Suppressor macrophage treated with lipopolysaccharide for 1 hour (primary cell): ENCODE measurements at regions not wholly inside any gene's neighbourhood (a gene's known extent, or its start where the extent isn't known, plus 50 kb on each side); places are given as distances from the start of the nearest gene placed in this dataset.
"Not testable (repeated sequence)": the region's sequence is repeated elsewhere in the genome, so short reads cannot be mapped to it uniquely, and the experiment has no call there.

Experiments
- DNase-seq, 3 donors: peaks; one replicate each; pipeline ENCODE4 v3.0.0-alpha.2; 2020 to 2022

DNA sequence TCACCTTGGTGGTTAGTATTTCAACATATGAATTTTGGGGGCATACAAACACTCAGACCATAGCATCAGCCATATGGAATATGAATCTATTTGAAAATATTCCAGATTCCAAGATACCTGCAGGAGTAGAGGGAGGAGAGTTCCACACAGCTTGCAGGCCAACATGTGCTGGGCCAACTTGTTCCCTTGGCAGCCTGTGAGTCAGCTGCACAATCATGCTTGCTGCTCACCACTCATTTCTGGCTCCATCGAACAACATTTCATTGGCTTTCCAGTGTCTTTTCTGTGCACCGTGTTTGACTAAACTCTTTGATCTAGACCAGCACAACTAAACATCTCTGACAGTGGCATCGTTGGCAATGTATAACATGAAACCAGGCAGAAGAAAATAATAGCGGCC lies 282.5 kb upstream of the RASGEF1B start:
- no peak for DNase-seq

DNA sequence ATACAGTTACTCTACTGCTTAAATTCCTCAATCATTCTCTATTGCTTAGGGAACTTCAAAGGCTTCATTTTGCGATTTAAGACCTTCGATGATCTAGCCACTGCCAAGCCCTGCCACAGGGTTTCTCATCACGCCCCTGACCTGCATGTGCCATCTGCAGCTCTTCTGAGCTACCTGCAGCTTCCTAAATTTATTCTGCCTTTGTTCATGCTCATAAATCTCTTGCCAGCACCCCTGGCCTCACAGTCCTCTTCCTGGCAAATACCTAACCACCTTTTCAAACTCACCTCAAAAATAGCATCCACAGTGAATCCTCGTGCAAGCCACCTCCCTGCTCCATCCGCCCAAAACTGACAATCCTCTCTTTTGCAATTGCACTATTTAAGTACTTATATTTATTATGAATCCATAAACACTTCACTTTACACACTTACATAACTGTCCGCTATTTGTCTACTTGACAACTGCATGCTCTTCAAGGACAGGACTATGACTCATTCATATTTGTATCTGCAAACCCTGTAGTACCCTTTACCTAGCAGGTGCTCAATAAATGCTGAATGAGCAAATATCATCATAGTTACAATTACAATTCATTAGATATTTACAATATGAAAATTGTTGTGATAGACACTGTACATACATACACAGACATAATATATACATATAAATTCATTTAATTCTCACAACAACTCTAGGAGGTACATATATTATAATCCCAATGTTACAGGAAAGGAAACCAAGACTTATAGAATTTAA lies 280.0 kb upstream of the RASGEF1B start:
- no peak for DNase-seq

DNA sequence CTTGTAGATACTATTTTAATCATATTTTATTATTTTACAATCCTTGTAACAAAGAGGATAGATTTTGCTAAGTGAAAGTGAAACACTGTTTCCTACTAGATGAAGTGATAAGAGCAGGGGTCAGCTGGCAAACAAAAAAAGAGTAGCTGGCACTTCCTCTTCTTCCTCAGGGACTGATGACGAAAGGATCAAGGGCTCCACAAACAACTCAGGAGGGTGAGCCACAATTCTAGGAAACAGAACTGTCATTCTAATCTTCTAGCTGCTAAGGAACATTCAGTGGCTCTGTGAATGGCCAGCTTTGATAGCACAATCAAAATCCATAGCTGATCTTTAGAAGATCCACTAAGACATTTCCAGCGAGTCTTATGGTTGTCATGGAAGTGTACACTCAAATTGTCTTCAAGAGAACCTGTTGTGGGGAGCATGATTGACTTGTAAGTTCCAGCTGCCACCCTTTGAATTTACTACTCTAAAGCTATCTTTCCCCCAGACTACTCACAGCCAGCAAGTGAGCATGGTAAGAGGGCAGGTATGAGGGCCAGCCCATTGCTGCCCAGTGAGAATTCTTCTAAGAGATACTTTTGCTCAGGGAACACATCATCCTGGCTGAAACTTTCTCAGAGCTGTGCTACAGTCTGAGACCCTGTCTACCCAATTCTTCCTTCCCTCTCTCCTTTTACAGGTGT lies 275.7 kb upstream of the RASGEF1B start:
- DNase-seq, result peak; percentile 82 to 93 (median 86)

DNA sequence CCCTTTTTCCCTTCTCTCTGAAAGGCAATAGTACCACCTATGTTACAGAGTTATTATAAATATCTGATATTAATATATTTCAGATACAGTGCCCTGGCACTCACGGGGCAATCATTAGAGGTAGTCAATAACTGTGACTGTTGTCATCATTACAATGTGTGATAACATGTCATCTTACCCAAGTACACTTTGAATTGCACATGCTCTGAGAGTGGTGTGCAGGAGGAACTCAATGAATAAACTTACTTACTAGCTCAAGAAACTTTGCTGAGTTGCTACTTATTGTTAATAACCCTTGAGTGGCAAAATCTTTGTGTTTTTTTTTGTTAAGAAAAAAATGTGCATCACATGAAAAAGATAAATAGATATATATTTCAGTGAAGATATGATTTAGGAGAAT lies 275.1 kb upstream of the RASGEF1B start:
- peak in 2 of 3 donors; percentile 36 for DNase-seq

DNA sequence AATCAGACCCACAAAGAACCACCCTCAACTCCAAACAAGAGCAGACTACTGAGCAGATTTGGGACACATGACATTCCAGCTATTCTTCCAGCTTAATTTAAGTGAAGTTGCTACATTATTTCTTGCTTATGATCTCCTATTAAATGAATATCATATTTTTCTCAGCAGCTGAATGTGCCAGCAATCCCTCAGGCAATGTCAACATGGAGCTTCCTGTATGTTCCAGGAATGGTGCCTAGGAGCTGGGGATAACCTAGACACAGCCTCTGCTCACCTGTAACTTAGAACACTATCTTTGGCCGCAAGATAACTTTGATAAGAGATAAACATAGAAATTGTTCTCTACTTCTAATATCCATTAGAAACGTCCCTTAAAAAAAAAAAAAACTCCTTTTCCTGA lies 274.4 kb upstream of the RASGEF1B start:
- no peak for DNase-seq

DNA sequence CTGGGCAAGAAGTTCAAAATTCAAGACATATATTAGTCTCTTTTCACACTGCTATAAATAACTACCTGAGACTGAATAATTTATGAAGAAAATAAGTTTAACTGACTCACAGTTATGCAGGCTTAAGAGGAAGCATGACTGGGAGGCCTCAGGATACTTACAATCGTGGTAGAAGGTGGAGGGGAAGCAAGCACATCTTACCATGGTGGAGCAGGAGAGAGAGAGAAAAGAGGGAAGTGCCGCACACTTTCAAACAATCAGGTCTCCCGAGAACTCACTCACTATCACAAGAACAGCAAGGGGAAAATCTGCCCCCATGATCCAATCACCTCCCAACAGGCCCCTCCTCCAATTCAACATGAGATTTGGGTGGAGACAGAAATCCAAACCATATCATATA lies 273.3 kb upstream of the RASGEF1B start:
- DNase-seq, result peak in 1 of 3 donors; percentile 20

DNA sequence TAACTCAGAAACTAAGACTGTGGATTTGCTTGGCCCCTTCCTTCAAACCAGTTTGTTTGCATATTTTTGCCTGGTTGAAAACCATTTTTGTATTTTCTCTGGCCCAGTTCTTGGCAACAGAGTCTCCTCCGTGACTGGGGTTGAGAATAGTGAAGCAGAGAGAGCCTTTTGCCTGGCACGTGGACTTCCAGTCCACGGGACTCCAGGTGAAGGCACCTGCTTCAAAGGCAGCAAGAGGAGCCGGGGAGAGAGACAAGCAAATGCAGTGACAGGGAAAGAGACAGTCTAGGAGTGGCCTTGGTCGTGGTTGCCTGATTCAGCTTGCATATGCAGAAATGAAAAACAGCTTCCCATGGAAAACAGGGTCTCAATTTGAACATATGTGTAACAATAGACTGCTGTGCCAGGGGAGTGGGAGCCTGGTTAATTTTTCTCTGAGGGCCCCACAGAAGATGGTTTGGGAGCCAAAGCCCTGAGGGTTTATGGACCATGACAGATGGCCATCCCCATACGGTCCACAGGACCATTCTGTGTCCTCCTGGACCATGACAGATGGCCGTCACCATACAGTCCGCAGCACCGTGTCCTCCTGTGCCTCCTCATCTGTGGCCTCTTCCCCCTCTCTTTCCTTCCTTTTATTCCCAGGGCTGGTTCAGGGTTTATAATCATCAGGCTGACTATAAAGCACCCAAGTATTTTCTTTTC lies 272.2 kb upstream of the RASGEF1B start:
- no peak for DNase-seq

DNA sequence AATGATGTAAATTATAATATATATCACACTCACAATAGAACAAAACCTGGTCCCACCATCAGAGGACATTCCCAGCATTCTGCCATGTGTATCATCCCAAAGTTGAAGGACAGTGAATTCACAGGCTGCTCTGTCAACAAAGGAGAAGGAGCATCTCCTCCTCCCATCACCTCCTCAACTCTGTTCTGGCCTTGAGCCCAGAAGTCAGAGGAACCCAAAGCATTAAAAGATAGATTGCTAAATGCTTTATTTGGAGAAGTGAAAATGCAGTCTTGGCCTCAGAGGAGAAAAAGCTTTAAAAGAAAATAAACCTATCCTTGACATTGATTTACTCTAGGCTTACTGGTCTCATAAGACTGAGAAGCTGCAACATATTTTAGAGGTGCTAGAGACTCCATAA lies 268.8 kb upstream of the RASGEF1B start:
- DNase-seq, result peak; percentile 48 to 61 (median 56)

DNA sequence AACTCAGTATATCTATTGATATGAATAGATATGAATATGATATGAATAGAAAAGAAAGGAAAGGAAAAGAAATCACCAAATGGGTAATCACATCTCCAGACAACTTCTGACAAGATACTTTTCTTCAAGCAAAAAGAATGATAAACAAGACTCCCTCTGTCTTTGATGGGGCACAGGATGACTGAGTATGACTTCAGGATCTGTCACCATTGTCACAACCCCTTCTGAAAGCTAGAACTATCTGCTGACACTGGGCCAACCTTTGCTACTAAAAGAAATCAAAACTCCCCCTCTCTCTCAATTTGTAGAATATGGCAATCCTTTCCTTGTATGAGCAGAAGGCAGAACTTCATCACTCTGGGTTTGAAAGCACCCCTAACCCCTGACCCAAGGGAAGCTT lies 267.2 kb upstream of the RASGEF1B start:
- no peak for DNase-seq

DNA sequence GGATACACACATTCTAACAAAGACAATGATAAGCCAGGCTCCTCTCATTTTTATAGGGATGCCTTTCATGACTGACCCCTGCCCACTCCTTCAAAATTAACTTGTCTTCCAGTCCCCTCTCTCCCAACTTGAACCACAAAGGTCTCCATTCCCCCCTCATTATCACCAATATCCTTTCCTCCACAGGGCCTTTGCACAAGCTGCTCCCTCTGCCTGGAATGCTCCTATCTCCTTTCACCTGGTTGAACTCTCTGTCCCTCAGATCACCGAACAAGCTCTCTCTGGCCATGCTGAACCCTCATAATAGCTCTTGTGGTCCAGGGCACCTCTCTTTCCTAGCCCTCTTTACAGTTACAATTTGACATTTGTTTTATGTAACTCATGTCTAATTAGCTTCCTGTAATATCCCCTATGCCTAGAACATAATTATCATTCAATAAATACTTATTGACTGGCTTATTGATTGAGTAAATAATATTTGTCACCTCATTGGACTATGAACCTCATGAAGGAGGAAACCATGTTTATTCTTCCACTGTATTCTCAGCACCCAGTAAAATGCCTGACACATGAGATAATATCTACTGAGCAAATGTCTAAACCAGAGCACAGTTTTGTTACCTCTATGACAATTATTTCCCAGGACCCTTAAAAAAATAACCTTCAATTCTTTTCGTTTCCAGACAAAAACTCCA lies 266.3 kb upstream of the RASGEF1B start:
- DNase-seq, result no peak

DNA sequence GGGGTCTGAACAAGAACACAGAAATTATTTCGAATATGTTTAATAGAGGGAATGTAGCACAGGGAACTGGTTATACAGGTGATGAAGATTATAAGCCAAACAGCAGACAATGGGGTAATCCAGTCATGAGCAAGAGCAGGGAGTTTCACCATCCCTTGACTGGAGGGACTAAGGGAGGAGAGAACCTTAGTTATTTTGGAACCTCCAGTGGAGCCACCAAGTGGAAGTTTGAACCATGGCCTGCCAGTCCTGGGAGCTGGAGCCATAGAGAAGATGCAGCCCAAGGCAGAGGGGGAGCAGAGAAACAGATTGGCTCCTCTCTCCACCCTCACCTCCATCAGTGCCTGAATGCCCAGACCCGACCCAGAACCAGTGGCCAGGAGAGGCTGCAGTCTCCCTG lies 264.6 kb upstream of the RASGEF1B start:
- DNase-seq, result peak; percentile 32 to 51 (median 44)

DNA sequence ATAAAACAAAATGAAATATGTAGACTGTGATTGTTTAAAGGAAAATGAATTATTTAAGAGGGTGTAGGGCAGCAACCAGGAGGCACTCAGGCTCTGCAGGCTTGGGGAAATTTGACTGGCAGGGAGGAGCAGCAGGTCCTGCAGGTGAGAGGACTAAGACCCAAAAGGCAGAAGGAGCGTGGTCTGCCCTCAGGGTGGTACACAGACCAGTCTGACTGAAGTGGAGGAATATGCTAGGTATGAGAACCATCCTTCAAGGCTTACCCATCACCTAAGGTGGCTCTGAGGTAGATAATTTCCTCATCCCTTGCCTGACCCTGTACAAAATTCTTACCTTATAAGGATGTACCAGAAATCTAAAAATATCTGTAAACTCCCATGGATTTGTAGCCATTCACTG lies 261.3 kb upstream of the RASGEF1B start:
- DNase-seq, result no peak

DNA sequence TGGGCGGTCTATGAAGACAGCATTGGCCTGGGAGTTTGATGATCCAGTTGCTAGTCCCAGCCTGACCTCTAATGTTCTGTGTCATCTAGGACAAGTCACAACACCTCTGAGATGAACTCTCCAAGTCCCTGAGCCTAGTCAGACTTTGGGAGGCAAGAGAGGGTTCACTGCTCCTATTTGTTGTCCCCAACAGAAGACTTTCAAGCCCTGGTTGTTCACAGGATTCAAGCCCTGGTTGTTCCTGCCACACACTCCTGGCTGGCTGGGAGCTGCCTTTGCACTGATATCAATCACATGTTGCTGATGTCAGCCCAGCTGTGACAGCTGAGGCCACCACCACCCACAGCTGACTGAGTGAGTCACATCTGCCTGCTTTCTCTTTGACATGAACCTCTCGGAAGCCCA lies 253.2 kb upstream of the RASGEF1B start:
- peak; percentile 94 to 96 (median 94) for DNase-seq

DNA sequence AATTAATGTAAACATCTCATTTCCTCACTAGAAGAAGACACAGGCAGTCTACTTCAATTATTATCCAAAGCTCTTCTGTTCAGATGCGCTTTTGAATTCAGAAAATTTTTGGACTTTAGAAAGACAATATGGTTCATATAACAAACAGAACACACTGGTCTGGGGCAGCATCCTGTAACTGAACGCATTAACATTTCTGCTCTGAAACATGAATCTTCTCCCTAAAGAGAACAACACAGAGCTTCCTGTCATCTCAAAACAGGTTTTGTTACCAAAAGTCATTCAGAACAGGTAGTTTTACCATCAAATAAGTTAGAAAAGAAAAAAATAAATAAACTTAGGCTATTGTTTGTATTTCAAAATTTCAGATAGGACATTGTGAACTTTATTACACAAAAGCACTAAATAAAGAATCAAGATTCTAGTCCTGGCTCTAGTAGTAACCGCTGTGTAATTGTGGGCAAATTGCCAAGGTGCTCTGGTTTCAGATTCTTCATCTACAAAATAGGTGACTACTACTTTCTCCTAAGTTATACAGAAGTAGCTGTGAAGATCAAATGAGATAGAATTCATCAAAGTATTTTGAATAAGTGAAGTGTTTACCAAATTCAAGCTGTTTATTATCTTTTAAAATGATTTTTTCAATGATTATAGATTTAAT lies 252.3 kb upstream of the RASGEF1B start:
- peak; percentile 52 to 65 (median 62) for DNase-seq

DNA sequence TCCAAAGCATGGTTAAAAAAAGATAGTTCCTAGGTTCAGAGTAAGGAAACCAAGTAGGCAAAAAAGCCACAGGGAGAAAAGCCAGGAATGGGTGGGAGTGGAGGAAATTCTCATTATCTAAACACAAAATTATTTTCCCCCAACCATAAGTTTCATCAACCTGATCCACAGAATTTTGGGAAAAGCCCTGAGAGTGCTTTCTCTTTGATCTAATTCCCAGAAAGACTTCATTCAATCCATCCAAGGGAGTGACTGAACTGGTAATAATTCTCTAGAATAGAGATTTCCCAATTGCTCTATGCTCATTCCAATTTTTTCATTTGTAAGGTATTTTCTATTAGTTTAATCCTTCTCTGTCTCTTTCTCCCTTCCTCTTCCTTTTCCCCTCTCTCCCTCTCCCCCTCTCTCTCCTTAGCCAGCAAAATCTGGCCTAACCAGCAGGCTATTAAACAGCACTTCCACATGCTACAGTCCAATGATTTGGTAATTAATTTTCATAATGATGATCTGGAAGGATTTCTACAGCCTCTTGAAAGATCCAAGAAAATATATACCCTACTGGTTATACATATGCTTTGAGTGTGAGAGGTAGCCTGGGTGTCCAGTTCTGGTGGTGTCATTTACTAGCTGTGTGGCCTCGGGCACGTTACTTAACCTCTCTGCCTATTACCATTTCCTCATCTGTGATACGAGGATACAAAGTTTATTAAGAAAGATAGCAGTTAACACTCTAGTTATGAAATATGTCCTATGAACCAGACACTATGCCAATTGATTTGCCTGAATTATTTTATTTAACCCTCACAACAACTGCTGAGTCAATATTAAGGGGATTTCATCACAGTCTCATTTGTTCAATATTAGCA lies 251.5 kb upstream of the RASGEF1B start:
- DNase-seq, result no peak

DNA sequence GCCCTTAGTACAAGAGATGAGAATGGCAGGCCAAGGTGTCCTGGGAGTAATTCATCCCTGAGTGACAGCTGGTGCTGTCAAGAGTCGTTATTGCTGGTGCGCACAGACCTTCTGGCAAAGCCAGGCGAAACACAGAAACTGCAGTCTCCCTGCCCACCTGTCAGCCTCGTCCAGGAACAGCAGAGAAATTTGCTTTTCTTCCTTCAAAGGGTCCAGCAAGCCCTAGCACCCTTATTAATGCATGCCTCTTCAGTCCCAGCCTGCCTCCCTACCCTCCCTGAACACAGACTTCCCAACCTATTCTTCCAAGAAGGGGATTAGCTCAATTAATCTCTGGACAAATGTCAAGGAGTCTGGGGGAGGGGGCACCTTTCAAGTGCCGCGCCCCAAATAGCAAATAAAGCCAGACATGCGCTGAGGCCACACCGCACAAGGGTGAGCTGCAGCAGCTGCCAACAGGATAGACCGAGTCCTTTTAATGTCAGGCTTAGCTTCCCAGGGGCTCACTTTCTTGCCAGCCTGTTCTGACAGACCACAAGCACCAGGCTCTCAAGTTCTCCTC lies 250.7 kb upstream of the RASGEF1B start:
- DNase-seq, result no peak

DNA sequence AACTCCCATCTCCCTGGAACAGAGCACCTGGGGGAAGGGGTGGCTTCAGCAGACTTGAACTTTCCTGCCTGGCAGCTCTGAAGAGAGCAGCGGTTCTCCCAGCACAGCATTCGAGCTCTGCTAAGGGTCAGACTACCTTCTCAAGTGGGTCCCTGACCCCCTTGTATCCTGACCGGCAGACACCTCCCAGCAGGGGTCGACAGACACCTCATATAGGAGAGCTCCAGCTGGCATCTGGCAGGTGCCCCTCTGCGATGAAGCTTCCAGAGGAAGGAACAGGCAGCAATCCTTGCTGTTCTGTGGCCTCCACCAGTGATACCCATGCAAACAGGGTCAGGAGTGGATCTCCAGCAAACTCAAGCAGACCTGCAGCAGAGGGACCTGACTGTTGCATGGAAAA lies 244.1 kb upstream of the RASGEF1B start:
- no peak for DNase-seq

DNA sequence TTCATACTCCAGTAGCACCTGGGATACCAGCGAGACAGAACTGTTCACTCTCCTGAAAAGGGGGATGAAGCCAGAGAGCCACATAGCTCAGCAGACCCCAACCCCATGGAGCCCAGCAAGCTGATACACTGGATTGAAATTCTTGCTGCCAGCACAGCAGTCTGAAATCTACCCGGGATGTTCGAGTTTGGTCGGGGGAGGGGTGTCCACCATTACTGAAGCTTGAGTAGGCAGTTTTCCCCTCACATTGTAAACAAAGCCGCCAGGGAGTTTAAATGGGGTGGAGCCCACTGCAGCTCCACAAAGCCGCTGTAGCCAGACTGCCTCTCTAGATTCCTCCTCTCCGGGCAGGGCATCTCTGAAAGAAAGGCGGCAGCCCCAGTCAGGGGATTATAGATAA lies 243.7 kb upstream of the RASGEF1B start:
- DNase-seq, result not testable (repeated sequence)

DNA sequence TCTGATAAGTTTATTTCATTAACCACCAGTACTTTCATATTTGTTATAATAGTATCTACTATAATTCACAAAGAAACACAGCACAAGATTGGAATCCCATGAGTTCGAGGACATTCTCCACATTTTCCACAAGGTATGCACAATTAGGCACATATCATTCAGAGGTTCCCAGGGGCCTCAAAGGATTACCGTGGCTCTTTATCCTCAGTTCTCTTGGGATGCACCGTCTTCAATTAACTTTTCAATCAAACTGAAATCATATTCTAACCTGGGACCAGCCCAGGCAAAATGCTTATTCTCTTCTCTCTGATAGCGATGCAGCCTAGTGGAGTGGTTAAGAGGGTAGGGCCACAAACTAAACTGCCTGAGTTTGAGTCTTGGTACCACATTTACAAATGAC lies 242.6 kb upstream of the RASGEF1B start:
- DNase-seq, result no peak

DNA sequence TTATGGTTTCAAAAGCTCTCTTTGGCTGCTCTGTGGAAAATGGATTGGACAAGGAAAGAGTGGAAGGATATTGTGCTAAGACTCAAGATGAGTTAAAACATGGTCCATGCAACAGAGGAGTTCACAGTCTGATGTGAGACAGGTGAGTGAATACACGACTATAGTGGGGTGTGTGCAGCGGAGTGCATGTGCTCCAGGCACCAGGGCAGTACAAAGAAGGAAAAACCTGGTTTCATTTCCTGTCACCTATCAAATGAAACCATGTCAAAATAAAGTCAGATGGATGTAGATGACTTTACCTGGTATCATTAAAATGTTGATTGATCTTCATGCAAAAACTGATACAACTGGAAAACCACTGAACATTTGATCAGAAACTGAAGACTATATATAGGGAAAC lies 241.0 kb upstream of the RASGEF1B start:
- no peak for DNase-seq

DNA sequence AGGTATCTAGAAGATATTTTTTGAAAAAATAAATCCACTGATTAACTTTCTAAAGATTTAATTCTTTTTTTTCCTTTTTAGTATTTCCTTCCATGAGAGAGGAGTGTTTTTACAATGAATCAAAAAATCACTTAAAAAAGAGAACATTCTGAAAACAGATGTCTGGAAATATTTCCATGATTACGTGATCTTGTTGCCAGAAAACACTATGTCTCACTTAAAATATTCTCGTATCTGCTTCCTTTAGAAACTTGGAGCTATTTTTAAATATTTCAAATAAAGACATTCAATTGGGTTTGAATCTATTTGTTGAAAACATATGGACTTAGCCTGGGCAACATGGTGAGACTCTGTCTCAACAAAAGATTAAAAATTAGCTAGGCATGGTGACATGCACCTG lies 232.8 kb upstream of the RASGEF1B start:
- DNase-seq, result no peak
